ENCODE measurements at regions not wholly inside any gene's neighbourhood (a gene's known extent, or its start where the extent isn't known, plus 50 kb on each side); places are given as distances from the start of the nearest gene placed in this dataset.
"Not testable (repeated sequence)": the region's sequence is repeated elsewhere in the genome, so short reads cannot be mapped to it uniquely, and the experiment has no call there.

- no peak for DNase-seq (ENCODE audit: low read depth, low spot score)
- Histone ChIP-seq H3K4me3 (ENCODE audit: control insufficient read depth in 2 of 3, extremely low read depth in 1 of 3, insufficient read depth in 2 of 3, low read depth in 1 of 3, low read length in 3 of 3) (no peak overlapping the region), H2AFZ (ENCODE audit: control insufficient read depth, low read length) (no peak overlapping the region), H3K36me3 (ENCODE audit: control insufficient read depth in 2 of 2, extremely low read depth in 1 of 2, insufficient read depth in 2 of 2, low read length in 2 of 2) (no peaks in the 10 kb centered on the region), H3K9me1 (ENCODE audit: control insufficient read depth, extremely low read depth, insufficient read depth, low read length) (no peaks in the 10 kb centered on the region), H3K9ac (ENCODE audit: control insufficient read depth, extremely low read depth, insufficient read depth, low read length) (no peak overlapping the region), H4K20me1 (ENCODE audit: control insufficient read depth, extremely low read depth, insufficient read depth, low read length) (no peaks in the 10 kb centered on the region), H3K9me3 (ENCODE audit: control insufficient read depth, low read depth, low read length) (no peaks in the 10 kb centered on the region), H3K27me3 (ENCODE audit: control insufficient read depth, extremely low read depth, insufficient read depth, low read length) (no peaks in the 10 kb centered on the region), H3K4me1 (ENCODE audit: control insufficient read depth, extremely low read depth, insufficient read depth, low read length) (no peaks in the 10 kb centered on the region), H3K4me2 (ENCODE audit: control insufficient read depth, extremely low read depth, insufficient read depth, low read depth, low read length) (no peak overlapping the region), H3K27ac (ENCODE audit: control insufficient read depth, insufficient read depth, low read length) (no peak overlapping the region), H3K79me2 (ENCODE audit: control insufficient read depth, insufficient read depth, low read length) (no peaks in the 10 kb centered on the region)
- dilution Hi-C loops (cut with MboI; ENCODE audit: extremely low pct_ligation_motif_present, low sequenced_read_pairs) = no loop called here
- no peak for FAIRE-seq
- TF ChIP-seq CTCF (optimal IDR thresholded peaks at IDR 0.05 in 1 of 3, IDR thresholded peaks at IDR 0.05 in 1 of 3, conservative IDR thresholded peaks at IDR 0.05 in 1 of 3; ENCODE audit: extremely low read depth in 1 of 3, insufficient read depth in 2 of 3, low read length in 3 of 3) (no peak), EZH2 (IDR thresholded peaks at IDR 0.05; ENCODE audit: low read length) (no peak)
Measured at GRCh38 chr3:116515973-116516372, 70.7 kb upstream of the LSAMP start.

GRCh38 chr3:116517308-116517707 is 72.0 kb upstream of the LSAMP start:
- Histone ChIP-seq H3K4me3 (ENCODE audit: control insufficient read depth in 2 of 3, extremely low read depth in 1 of 3, insufficient read depth in 2 of 3, low read depth in 1 of 3, low read length in 3 of 3) (no peak overlapping the region), H3K36me3 (ENCODE audit: control insufficient read depth in 2 of 2, extremely low read depth in 1 of 2, insufficient read depth in 2 of 2, low read length in 2 of 2) (no peaks in the 10 kb centered on the region), H3K27ac (ENCODE audit: control insufficient read depth, insufficient read depth, low read length) (no peak overlapping the region), H4K20me1 (ENCODE audit: control insufficient read depth, extremely low read depth, insufficient read depth, low read length) (no peaks in the 10 kb centered on the region), H3K9ac (ENCODE audit: control insufficient read depth, extremely low read depth, insufficient read depth, low read length) (no peak overlapping the region), H3K79me2 (ENCODE audit: control insufficient read depth, insufficient read depth, low read length) (no peaks in the 10 kb centered on the region), H3K9me1 (ENCODE audit: control insufficient read depth, extremely low read depth, insufficient read depth, low read length) (no peaks in the 10 kb centered on the region), H3K4me2 (ENCODE audit: control insufficient read depth, extremely low read depth, insufficient read depth, low read depth, low read length) (no peak overlapping the region), H3K9me3 (ENCODE audit: control insufficient read depth, low read depth, low read length) (no peaks in the 10 kb centered on the region), H3K27me3 (ENCODE audit: control insufficient read depth, extremely low read depth, insufficient read depth, low read length) (no peaks in the 10 kb centered on the region), H3K4me1 (ENCODE audit: control insufficient read depth, extremely low read depth, insufficient read depth, low read length) (no peaks in the 10 kb centered on the region), H2AFZ (ENCODE audit: control insufficient read depth, low read length) (no peak overlapping the region)
- FAIRE-seq (no peak), DNase-seq (ENCODE audit: low read depth, low spot score) (no peak)
- TF ChIP-seq CTCF (optimal IDR thresholded peaks at IDR 0.05 in 1 of 3, IDR thresholded peaks at IDR 0.05 in 1 of 3, conservative IDR thresholded peaks at IDR 0.05 in 1 of 3; ENCODE audit: extremely low read depth in 1 of 3, insufficient read depth in 2 of 3, low read length in 3 of 3) = peak in 1 of 3 experiments; percentile 31
- no peak for TF ChIP-seq EZH2 (IDR thresholded peaks at IDR 0.05; ENCODE audit: low read length)
- dilution Hi-C loops (cut with MboI; ENCODE audit: extremely low pct_ligation_motif_present, low sequenced_read_pairs) = no loop called here

DNA sequence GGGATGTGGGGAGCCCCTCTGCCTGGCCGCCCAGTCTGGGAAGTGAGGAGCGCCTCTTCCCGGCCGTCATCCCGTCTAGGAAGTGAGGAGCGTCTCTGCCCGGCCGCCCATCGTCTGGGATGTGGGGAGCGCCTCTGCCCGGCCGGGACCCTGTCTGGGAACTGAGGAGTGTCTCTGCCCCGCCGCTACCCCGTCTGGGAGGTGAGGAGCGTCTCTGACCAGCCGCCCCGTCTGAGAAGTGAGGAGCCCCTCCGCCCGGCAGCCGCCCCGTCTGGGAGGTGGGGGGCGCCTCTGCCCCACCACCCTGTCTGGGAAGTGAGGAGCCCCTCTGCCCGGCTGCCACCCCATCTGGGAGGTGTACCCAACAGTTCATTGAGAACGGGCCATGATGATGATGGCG is 73.8 kb upstream of the LSAMP start:
- H3K27me3 ChIP-seq (ENCODE audit: control insufficient read depth, extremely low read depth, insufficient read depth, low read length); H3K9me3 ChIP-seq (ENCODE audit: control insufficient read depth, low read depth, low read length); H3K36me3 ChIP-seq (ENCODE audit: control insufficient read depth in 2 of 2, extremely low read depth in 1 of 2, insufficient read depth in 2 of 2, low read length in 2 of 2); dilution Hi-C loops (cut with MboI; ENCODE audit: extremely low pct_ligation_motif_present, low sequenced_read_pairs); H3K79me2 ChIP-seq (ENCODE audit: control insufficient read depth, insufficient read depth, low read length); DNase-seq (ENCODE audit: low read depth, low spot score); H4K20me1 ChIP-seq (ENCODE audit: control insufficient read depth, extremely low read depth, insufficient read depth, low read length); H3K4me1 ChIP-seq (ENCODE audit: control insufficient read depth, extremely low read depth, insufficient read depth, low read length); H3K4me2 ChIP-seq (ENCODE audit: control insufficient read depth, extremely low read depth, insufficient read depth, low read depth, low read length); H3K4me3 ChIP-seq (ENCODE audit: control insufficient read depth in 2 of 3, extremely low read depth in 1 of 3, insufficient read depth in 2 of 3, low read depth in 1 of 3, low read length in 3 of 3); H3K27ac ChIP-seq (ENCODE audit: control insufficient read depth, insufficient read depth, low read length); H3K9ac ChIP-seq (ENCODE audit: control insufficient read depth, extremely low read depth, insufficient read depth, low read length); H2AFZ ChIP-seq (ENCODE audit: control insufficient read depth, low read length); H3K9me1 ChIP-seq (ENCODE audit: control insufficient read depth, extremely low read depth, insufficient read depth, low read length); FAIRE-seq: not testable (repeated sequence)

DNA sequence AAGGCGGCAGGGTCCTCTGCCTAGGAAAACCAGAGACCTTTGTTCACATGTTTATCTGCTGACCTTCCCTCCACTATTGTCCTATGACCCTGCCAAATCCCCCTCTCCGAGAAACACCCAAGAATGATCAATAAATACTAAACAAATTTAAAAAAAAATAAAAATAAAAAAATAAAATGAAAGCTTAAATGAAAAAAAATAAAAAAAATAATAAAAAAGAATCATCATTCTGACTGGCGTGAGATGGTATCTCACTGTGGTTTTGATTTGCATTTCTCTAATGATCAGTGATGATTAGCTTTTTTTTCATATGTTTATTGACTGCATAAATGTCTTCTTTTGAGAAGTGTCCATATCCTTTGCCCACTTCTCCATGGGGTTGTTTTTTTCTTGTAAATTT is 74.5 kb upstream of the LSAMP start:
- H3K79me2 ChIP-seq (ENCODE audit: control insufficient read depth, insufficient read depth, low read length); H3K27ac ChIP-seq (ENCODE audit: control insufficient read depth, insufficient read depth, low read length); dilution Hi-C loops (cut with MboI; ENCODE audit: extremely low pct_ligation_motif_present, low sequenced_read_pairs); H2AFZ ChIP-seq (ENCODE audit: control insufficient read depth, low read length); DNase-seq (ENCODE audit: low read depth, low spot score); H3K9me1 ChIP-seq (ENCODE audit: control insufficient read depth, extremely low read depth, insufficient read depth, low read length); H4K20me1 ChIP-seq (ENCODE audit: control insufficient read depth, extremely low read depth, insufficient read depth, low read length); H3K4me2 ChIP-seq (ENCODE audit: control insufficient read depth, extremely low read depth, insufficient read depth, low read depth, low read length); H3K9ac ChIP-seq (ENCODE audit: control insufficient read depth, extremely low read depth, insufficient read depth, low read length); H3K36me3 ChIP-seq (ENCODE audit: control insufficient read depth in 2 of 2, extremely low read depth in 1 of 2, insufficient read depth in 2 of 2, low read length in 2 of 2); H3K9me3 ChIP-seq (ENCODE audit: control insufficient read depth, low read depth, low read length); H3K4me1 ChIP-seq (ENCODE audit: control insufficient read depth, extremely low read depth, insufficient read depth, low read length); FAIRE-seq; H3K27me3 ChIP-seq (ENCODE audit: control insufficient read depth, extremely low read depth, insufficient read depth, low read length); H3K4me3 ChIP-seq (ENCODE audit: control insufficient read depth in 2 of 3, extremely low read depth in 1 of 3, insufficient read depth in 2 of 3, low read depth in 1 of 3, low read length in 3 of 3): not testable (repeated sequence)
